Suprapubic skin (tissue), 3 donors: ENCODE measurements at regions not wholly inside any gene's neighbourhood (a gene's known extent, or its start where the extent isn't known, plus 50 kb on each side); places are given as distances from the start of the nearest gene placed in this dataset.

Experiments
- EP300 ChIP-seq: sonication (generic); formaldehyde crosslinking; IDR thresholded peaks from one replicate; pipeline ENCODE4 v1.6.1; 2017; ENCODE audit warnings: antibody characterized with exemption
- TF ChIP-seq, protein P1 (sequence below), 2 donors: fragments of 200-600 bp in 1 of 2; fragments of 450-650 bp in 1 of 2; sonication (generic) in 1 of 2; IDR thresholded peaks; one replicate each; pipeline ENCODE4 v1.5.1; 2016 to 2019; ENCODE audit warnings: antibody characterized with exemption in 2 of 2, mild to moderate bottlenecking in 1 of 2, moderate library complexity in 1 of 2

DNA sequence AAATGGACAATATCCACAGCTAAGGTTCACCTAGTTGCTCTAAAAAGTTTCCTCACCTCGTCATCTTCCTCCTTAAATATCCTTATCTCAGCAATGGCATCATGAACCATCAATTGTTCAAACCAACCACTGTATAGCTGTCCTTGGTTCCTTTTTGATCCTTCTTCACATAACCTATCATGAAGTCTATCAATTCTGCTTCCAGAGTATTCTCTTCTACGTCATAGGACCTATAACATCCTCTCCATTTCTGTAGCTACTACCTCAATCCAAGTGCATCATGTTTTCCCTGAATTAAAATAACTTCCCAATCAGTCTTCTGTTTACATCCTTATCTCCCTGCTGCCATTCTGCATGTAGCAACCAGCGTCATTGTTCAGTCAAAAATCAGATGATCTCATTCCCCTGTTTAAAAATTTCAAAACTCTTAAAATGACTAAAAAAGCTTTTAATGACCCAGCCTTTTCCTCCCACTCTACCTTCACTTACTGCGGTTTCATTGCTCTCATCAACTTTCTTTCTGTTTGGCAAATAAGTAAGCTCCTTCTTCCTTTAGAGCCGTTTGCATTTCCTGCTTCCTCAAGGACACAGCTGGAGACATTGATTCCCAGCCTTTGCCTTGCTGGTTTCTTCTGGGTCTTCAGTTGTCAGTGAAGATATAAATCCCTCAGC, 223.9 kb upstream of the MIR17HG start:
- TF ChIP-seq, protein P1, sequence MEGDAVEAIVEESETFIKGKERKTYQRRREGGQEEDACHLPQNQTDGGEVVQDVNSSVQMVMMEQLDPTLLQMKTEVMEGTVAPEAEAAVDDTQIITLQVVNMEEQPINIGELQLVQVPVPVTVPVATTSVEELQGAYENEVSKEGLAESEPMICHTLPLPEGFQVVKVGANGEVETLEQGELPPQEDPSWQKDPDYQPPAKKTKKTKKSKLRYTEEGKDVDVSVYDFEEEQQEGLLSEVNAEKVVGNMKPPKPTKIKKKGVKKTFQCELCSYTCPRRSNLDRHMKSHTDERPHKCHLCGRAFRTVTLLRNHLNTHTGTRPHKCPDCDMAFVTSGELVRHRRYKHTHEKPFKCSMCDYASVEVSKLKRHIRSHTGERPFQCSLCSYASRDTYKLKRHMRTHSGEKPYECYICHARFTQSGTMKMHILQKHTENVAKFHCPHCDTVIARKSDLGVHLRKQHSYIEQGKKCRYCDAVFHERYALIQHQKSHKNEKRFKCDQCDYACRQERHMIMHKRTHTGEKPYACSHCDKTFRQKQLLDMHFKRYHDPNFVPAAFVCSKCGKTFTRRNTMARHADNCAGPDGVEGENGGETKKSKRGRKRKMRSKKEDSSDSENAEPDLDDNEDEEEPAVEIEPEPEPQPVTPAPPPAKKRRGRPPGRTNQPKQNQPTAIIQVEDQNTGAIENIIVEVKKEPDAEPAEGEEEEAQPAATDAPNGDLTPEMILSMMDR (IDR thresholded peaks at IDR 0.05) = no peak
- TF ChIP-seq EP300 = no peak
